NCI-H526 (cell line): ENCODE measurements at regions not wholly inside any gene's neighbourhood (a gene's known extent, or its start where the extent isn't known, plus 50 kb on each side); places are given as distances from the start of the nearest gene placed in this dataset.

ENCODE experiments used
- DNase-seq, 2 experiments: peaks; one replicate each; lab custom pipeline; 2025; lab: John Stamatoyannopoulos, UW

DNA sequence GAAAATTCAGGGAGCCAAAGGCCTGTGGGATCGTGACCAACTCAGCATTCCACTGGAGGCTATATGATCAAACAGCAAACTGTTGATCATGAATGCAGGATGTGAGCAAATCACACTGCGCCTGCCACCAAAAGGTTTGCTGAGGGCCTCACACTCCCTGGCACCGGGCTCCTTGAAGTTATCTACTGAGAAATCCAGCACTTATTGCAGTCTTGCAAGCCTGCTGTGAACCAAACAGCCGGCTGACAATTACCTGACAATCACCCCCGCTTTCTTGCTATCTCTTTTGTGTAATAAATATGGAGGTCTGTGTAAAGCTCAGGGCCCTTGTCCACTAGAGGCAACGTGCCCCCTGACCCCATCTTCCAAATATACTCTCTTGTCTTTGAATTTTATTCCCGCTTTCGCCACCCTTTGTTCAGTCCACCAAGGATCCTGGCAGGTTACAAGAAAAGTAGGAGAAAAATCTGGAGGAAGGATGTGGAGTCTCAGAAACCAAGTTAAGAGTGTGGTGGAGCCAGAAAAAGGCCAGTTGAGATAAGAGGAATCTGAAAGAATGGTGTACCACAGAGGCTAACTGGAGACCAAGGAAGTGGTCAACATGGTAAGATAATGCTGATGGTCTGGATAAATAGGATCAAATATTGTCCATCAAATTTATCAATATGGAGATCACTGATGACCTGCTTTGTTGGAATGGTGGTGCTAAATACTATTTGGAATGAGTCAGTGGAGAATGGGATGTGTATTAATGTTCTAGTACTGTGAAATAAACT, 229.2 kb downstream of the ALX1 start:
- DNase-seq, result no peak

DNA sequence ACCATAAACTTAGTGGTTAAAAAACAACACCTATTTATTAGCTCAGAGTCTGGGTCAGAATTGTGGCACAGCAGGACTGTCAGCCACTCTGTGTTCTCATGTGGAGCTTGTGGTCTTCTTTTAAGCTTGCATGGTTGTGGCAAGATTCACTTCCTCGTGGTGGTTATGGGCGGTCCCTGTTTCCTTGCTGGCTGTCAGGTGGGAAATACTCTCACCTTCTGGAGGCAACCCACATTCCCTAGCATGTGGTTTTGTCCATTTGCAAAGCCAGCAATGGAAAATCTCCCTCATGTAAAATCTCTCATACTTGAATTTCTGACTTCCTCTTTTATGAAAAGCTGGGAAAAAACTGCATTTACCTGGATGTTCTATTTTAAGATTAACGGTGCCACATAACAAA, 229.8 kb downstream of the ALX1 start:
- no peak for DNase-seq

DNA sequence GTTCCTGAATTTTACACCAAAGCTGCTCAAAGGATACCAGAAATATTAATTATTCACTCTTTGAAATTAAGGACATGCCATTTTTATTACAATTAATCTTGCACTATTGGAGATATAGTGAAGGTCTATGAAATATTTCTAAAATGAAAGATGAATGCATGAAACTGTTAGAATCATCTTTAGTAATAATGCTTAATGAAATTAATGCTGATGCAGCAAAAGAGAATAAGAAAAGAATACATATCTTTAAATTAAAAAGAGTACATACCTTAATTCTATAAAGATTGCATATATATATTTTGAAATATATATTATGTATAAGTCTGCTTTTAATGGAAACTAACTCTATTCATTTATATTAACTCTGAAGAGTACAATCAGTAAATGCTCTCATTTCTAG, 236.0 kb downstream of the ALX1 start:
- no peak for DNase-seq

DNA sequence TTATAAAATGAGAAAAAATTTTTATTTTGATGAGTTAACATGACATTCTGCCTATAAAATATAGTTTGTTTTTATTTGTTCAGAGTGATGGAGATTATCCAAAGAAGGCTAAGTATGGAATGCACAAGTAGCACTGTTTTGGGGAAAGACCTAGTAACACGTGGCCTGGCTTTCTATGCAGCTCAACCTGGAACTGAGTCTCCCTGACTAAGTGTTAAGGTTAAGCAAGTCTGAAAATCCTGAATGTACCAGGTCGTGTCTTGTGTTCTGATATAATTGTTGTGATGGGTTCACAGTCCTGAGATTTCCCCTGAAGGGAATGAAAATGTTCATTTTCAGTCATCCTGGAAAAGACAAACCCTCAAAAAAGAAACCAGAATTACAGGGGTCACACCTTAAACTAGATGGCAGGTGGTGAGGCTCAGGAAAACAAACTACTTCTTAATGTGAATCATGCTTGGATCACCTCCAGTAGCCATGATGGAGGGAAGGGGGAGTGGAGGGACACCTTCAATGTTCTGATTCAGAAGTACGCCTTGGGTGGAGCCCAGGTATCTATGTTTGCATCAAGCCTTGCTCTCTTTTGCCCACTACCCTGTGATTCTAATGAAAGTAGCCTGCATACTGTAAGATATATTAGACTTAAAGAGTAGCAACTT, 236.8 kb downstream of the ALX1 start:
- DNase-seq, result no peak

DNA sequence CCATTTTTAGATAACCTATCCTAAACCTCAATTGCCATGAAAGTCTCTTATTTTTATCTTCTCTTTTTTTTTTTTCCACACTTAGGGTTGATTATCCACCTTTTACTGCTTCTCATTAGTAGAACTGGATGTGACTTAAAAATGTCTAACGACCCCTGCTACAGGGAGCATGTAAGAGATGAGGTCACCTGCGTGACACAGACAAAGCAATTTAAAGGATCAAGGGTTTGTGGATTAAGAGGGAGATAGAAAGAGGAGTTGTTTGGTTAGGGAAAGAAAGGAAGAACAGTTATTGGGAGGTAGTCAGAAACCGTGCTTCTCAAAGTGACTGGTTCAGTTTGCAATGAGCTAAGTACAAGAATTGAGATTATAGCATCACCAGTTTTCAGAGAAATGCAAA, 239.1 kb downstream of the ALX1 start:
- no peak for DNase-seq

DNA sequence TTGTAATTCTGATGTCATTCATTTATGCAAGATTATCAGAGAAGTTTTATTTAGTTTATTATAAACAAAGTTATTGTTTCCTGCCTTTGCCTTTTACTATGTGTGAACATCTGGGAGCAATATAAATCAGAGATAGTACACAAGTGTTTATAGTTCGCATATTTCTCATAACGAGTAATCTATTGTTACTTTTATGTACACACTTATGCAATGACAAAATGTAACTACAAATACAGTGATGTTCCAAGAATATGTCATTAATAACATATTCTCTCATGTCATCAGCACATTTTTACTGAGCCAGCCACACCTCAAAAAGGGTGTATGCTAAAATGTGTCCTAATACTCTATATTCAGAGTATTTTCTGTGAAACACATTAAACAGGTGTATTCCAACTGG, 243.2 kb downstream of the ALX1 start:
- DNase-seq, result no peak

DNA sequence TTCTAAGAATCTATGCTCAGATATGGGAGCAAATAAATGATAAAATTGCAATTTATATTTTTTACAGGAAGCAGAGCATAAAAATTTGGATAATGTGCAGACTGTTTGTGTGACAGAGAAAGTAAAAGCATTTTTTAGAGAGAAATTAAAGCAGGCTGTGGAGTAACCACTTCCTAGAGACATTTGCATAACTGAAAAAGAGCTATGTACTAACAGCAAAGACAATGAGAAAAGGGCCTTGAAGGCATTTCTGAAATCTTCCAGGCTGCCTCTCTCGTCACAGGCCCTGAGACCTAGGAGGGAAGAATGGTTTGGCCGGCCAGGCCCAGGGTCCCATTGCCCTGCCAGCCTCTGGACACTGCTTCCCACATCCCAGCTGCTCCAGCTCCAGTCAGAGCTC, 247.2 kb downstream of the ALX1 start:
- peak in 1 of 2 experiments; percentile 23 for DNase-seq

DNA sequence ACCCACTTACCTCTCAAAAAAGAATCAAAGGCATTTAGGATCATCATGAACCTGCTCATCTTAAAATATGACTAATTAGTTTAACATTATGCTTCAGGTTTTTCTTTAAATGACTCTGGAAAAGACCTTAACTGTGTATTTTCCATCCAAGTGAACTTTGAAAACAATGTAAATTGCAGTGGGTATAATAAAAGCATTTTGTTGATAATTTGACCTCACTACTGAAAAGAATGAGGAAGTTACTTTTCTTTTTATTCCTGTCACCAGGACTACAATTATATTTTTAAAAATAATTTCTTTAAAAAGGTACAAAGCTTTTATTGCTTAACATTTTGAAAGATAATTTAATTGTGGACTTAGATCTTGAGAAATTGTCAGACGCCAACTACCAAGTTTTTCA, 249.9 kb downstream of the ALX1 start:
- DNase-seq, result no peak

DNA sequence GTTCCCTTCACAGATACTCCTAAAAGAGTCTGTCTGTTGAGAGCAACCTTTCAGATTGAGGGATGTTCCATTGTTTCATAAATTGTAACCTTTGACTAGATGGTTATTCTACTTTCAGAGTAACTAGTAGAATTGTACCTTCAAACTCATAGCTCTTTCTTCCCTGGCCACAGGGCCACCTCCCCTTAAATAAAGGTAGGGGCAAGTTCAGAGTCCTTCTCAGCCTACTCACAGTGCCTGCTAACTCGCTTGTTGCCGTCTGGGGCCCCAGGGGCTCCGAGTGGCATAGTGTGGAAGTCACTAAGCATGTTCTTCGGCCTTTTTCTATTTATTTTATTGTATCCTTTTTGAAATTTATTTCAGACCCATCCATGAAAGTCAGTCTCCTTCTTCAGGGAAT, 250.4 kb downstream of the ALX1 start:
- DNase-seq, result no peak

DNA sequence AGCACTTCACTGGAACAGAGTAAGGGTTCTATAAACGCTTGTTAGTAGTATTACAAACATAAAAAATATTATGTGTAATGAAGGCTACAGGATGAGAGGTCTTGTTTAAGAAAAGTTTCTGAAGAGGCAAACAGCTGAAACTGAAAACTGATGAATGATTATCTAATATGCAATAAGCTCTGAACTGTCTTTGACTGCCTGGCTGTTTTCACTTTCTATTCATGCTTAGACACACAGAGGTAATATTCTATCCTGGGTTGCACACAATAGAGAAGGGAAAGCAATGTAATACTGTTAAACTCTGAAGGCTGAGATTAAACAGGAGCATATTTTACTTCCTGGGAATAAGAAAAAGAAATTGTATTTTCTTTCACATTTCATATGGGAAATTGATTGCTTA, 251.3 kb downstream of the ALX1 start:
- DNase-seq, result no peak

DNA sequence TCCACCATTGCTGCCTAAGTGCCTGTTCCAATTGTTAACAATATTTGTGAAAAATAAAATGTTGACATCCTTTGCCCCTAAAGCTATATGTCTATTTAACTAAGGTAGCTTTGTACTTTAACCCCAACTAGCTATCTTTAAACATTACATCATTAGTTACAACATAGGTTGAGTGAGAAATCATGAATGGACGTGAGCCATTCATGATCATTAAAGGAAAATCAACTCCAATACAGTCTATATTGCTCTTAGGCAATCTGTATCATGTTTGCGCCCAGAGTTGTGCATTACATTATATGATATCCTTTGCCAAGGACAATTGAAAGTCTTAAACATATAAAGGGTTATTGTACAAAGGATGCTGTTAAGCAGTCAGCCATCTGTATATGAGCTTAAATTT, 269.6 kb downstream of the ALX1 start:
- no peak for DNase-seq

DNA sequence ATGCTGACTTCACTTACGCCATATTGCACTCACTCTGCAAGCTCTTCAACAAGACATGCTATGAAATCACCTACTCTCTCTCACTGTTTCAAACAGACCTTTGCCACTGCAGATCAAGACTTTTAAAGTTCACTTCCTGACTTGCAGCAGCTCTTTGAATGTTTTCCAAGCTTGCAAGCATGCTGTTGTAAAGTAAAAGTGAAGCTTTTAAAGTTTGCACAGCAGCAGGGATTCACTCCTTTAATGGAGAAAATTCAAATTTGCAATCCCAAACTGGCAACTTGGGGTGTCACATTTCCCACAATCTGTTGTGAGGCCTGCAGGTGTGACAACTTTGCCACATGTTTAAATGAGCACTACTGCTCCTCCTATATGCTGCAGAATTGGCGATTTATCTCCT, 270.9 kb downstream of the ALX1 start:
- no peak for DNase-seq

DNA sequence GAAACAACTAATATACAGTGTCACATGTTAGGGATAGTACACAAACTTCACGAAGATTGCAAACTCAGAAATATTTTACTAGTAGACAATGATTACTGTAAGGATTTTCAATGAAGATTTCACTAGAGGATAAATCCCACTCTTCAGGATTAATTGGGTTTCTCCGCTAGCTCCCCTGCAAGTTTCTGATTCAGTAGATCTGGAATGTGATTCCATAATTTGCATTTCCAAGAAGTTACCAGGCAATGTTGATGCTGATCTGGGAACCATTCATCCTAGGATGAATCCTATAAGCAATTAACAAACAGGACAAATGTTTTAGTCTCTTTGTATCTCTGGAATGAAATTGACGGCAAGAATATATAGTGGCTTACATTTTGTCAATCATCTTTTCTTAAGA, 272.4 kb downstream of the ALX1 start:
- DNase-seq, result no peak

DNA sequence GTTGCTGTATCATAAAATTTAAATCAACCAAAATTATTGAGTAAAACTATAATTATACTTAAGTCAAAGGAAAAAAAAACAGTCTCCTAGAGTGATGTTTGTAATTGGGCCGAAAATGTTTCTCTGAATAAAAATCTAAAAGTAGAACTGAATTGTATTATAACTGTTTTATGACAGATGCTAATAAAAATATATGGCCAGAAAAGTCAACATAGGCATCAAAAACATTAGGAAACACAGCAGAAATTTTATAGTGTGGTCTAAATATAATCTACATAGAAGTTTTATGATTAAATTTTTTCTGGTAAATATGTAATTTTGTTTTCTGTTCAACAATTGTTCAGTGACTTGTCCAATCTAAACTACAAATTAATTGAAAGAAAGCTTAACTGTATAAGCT, 277.8 kb downstream of the ALX1 start:
- DNase-seq, result no peak

DNA sequence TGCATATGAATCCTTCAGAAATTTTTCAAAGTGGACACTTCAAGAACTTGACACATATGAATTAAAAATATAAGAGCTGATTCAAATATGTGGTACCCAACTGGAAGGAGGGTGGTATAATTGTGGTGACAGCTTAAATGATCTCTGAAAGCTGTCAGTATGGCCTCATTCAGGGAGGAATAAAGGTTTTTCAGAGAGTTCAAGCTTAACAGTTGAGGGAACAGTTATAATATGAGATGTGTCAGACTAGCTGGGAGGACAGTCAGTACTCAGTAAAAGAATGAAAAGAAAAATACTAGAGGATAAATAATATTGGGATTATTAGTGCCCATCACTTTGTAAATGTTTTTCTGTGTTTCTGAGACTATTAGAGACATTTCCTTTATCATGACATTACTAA, 277.5 kb downstream of the RASSF9 start:
- no peak for DNase-seq

DNA sequence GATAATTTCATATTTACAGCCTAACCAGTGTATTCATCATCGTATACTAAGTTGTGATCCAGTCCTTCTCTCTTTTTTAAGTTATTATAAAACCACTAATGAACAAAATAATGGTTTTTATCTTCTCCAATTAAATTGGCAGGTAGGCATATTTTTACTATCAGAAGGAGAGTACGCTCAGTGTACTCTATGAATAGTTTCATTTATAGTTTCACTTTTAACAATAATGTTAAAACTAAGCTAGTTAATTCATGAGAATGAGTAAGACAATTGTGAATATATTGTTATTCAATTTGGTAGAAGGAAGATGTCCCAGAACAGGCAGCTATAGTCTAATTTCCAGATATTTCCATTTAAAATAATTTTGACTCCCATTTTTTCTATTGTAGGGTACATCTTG, 277.1 kb downstream of the RASSF9 start:
- no peak for DNase-seq

DNA sequence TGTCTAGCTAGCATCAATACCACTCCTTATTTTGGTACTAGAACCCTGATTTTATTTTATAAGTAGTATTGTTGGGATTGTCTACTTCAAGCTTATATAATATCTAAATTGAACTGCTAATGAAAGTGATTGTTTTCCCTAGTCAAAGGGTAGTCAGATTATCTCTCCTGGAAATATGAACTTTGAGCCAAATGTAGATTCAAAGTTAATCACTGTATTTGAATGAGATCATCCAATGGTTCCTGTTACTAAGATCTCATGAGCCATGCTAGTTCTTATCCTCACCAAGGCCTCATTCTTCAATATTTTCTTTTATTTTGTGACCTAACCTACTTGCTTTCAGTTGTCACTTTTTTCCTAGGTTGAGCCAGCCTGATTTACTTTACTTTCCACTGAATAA, 276.7 kb downstream of the RASSF9 start:
- no peak for DNase-seq

DNA sequence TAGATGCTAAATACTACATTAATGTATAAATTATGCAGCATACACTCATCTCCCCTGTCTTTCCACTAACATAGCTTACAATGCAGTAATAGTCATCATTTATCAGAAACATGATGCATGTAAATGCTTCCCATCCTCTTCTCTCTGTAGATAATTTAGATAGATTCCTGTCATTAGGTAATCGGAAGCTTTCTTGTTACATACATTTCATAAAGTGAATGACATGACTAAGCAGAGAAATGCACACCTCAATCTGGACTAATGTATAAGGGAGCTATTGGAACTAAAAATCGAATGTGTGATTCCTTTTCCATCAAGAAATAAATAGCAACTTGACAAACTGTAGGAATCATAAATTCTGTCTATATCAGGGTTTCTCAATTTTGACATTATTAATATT, 273.4 kb downstream of the RASSF9 start:
- no peak for DNase-seq

DNA sequence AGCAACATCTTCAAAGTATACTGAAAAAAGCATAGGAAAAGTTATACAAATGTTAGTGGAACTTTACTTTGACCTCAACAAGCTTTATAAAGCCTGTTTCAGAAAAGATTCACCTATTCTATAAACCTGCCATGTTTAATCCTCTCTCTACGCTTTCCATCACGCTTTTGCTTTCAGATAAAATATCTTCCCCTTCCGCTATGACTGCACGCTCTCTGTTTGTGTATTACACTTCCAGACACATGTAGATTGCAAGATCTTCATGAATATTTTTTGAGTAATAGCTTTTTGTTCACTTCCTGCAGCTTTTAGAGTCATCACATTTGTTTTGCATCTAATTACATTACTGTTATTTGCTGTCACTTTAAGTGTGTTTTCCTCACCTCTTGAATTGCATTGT, 271.4 kb downstream of the RASSF9 start:
- no peak for DNase-seq

DNA sequence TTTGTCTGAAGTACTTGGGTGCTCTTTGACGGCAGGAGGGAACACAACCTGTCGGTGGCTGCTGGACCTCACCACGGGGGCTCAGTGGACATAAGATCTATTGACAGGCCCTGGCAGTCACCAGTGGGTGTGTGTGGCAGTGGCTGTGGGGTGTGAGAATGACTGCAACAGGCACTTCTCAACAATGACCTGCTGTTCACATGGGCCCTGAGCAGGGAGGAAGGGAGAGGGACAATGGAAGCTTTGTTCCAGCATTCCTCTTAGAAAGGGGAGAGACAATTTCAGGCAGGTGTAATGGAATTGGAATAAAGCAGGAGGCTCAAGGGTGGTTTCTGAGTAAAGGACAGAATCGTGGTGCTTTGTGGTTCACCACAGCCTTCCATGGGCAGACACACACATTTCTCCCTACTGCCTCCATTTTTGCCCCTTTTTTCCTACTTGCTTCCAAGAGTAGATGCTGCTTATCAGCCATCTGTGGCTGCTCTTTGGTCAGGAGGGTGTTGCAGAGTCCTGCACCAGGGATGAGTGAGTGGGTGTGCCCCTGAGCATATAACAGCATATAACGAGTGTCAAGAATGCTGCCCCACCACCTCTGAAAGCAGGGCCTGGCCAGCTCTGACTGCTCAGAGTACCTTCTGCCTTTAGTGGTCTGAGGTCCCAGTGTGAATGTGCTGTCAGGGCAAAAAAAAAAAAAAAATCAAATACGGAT, 267.7 kb downstream of the RASSF9 start:
- DNase-seq, result peak; percentile 80 to 85

DNA sequence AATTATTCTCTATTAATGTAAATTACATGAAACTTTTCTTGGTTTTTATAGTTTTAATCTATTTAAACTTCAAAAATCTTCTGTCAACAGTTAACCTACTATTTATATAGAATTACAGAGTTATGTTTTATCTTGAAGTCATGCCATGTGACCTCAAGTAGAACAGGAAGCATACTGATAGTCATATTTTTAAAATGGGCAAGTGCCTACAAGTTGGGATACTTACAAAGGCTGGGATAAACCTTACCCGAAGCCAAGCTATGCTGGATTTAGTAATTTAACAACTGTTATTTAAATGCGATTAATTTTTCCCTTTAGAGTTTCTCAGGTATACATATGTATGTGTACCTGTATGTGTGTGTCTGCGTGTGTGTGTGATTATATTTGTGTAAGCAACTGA, 266.9 kb downstream of the RASSF9 start:
- no peak for DNase-seq

DNA sequence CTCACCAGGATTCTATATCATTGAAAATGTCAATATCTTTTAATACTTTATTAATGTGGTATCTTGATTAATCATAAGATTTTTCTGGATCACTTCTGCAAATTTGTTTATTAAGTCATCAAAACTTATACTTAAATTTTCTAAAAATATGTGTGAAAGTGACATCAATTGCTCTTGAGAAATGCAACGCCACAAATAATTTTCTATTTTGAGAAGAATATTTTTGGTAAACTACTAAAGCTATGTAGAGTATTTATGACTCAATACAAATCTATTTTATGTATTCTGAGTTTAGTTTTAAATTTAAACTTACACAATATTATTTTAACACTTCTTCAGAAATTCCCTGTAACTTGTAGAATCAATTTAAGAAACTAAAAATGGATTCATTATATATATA, 263.3 kb downstream of the RASSF9 start:
- DNase-seq, result no peak

DNA sequence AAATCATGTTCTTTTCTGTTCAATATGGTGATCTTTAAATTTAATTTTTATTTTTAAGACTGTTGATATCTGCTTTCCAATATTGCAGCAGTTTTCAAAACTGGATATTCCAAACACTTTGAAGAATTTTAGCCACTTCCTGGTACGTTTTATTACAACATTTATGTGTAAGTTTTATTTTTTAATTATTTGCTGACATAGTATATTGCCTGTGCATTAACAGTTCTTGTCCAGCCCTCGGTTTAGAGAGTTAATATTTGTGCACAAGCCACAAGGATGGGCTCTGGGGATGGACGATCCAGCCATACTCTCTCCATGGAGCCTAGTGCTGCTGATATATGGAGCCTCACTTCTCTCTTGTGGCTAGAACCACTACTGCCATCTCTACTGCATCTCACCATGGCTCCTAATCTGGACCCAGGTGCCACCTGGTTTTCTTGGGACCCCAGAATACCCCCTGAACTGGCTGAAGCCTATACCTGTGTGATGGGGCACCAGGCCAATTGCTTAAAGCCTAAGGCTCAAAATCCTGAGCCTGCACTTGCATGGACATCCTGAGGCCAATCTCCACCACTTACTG, 262.5 kb downstream of the RASSF9 start:
- no peak for DNase-seq
